ENCODE measurements at regions not wholly inside any gene's neighbourhood (a gene's known extent, or its start where the extent isn't known, plus 50 kb on each side); places are given as distances from the start of the nearest gene placed in this dataset.

- TF ChIP-seq, protein P1, sequence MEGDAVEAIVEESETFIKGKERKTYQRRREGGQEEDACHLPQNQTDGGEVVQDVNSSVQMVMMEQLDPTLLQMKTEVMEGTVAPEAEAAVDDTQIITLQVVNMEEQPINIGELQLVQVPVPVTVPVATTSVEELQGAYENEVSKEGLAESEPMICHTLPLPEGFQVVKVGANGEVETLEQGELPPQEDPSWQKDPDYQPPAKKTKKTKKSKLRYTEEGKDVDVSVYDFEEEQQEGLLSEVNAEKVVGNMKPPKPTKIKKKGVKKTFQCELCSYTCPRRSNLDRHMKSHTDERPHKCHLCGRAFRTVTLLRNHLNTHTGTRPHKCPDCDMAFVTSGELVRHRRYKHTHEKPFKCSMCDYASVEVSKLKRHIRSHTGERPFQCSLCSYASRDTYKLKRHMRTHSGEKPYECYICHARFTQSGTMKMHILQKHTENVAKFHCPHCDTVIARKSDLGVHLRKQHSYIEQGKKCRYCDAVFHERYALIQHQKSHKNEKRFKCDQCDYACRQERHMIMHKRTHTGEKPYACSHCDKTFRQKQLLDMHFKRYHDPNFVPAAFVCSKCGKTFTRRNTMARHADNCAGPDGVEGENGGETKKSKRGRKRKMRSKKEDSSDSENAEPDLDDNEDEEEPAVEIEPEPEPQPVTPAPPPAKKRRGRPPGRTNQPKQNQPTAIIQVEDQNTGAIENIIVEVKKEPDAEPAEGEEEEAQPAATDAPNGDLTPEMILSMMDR (IDR thresholded peaks at IDR 0.05; ENCODE audit: insufficient read depth, low read length) = no peak
- no peak for TF ChIP-seq POLR2AphosphoS5 (IDR thresholded peaks at IDR 0.05; ENCODE audit: low read depth)
- TF ChIP-seq, protein P2, sequence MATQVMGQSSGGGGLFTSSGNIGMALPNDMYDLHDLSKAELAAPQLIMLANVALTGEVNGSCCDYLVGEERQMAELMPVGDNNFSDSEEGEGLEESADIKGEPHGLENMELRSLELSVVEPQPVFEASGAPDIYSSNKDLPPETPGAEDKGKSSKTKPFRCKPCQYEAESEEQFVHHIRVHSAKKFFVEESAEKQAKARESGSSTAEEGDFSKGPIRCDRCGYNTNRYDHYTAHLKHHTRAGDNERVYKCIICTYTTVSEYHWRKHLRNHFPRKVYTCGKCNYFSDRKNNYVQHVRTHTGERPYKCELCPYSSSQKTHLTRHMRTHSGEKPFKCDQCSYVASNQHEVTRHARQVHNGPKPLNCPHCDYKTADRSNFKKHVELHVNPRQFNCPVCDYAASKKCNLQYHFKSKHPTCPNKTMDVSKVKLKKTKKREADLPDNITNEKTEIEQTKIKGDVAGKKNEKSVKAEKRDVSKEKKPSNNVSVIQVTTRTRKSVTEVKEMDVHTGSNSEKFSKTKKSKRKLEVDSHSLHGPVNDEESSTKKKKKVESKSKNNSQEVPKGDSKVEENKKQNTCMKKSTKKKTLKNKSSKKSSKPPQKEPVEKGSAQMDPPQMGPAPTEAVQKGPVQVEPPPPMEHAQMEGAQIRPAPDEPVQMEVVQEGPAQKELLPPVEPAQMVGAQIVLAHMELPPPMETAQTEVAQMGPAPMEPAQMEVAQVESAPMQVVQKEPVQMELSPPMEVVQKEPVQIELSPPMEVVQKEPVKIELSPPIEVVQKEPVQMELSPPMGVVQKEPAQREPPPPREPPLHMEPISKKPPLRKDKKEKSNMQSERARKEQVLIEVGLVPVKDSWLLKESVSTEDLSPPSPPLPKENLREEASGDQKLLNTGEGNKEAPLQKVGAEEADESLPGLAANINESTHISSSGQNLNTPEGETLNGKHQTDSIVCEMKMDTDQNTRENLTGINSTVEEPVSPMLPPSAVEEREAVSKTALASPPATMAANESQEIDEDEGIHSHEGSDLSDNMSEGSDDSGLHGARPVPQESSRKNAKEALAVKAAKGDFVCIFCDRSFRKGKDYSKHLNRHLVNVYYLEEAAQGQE (IDR thresholded peaks at IDR 0.05; ENCODE audit: insufficient replicate concordance, low read depth) = no peak
- no peak for TF ChIP-seq SPI1 (IDR thresholded peaks at IDR 0.05; ENCODE audit: borderline replicate concordance, low read depth)
Observed at GRCh38 chr16:65772134-65772732, 594.3 kb upstream of the CDH5 start.
